ENCODE measurements at regions not wholly inside any gene's neighbourhood (a gene's known extent, or its start where the extent isn't known, plus 50 kb on each side); places are given as distances from the start of the nearest gene placed in this dataset.

DNA sequence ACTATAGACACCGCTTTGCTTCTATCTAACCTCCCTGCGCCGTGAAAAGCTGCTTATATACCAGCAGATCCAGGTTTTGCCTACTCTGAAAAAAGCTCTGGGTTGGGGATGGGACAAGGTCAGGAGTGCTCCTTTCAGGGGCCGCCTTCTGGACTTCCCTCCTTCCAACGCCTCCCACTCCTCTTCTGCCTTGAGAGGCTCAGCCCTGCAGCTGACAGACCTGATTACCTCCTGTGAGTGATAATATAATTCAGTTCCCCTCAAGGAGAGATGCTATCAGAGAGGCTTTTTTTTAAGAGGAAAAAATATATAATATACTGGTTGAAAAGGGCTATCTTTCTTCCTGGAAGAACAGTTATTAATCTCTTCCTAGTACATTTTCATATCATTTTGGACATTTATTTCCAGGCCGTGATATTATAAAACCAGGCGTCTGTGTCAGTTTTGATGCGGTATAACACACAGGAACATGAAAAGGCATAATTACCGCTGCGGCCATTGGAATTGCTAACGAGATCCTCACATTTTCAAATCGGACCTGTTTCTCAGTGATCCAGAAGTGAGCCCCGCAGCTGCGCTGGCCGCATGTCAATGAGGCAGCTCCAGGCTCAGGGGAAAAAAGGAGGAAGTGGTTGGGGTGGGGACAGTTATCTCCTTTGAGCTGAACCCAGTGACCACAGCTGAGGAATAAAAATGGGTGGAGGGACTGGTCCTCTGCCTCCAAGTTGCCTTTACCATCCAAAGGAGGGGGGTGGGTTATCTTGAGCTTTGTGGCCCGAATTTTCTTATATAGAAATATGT lies 457.1 kb downstream of the TYW1 start:
- no peaks in the 10 kb centered on the region for H3K79me1 ChIP-seq (ENCODE audit: low read depth in 1 of 2, low read length in 2 of 2)
- no peak overlapping the region for H3K4me3 ChIP-seq (ENCODE audit: insufficient read depth, low read depth, low read length)
- TF ChIP-seq CHD1 (IDR thresholded peaks at IDR 0.05; ENCODE audit: low read depth, low read length): no peak
- no peak for TF ChIP-seq MAFK (IDR thresholded peaks at IDR 0.05; ENCODE audit: low read depth, low read length)
- TF ChIP-seq, protein P1, sequence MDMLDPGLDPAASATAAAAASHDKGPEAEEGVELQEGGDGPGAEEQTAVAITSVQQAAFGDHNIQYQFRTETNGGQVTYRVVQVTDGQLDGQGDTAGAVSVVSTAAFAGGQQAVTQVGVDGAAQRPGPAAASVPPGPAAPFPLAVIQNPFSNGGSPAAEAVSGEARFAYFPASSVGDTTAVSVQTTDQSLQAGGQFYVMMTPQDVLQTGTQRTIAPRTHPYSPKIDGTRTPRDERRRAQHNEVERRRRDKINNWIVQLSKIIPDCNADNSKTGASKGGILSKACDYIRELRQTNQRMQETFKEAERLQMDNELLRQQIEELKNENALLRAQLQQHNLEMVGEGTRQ (IDR thresholded peaks at IDR 0.05; ENCODE audit: low read depth, low read length): no peak
- TF ChIP-seq, protein P2, sequence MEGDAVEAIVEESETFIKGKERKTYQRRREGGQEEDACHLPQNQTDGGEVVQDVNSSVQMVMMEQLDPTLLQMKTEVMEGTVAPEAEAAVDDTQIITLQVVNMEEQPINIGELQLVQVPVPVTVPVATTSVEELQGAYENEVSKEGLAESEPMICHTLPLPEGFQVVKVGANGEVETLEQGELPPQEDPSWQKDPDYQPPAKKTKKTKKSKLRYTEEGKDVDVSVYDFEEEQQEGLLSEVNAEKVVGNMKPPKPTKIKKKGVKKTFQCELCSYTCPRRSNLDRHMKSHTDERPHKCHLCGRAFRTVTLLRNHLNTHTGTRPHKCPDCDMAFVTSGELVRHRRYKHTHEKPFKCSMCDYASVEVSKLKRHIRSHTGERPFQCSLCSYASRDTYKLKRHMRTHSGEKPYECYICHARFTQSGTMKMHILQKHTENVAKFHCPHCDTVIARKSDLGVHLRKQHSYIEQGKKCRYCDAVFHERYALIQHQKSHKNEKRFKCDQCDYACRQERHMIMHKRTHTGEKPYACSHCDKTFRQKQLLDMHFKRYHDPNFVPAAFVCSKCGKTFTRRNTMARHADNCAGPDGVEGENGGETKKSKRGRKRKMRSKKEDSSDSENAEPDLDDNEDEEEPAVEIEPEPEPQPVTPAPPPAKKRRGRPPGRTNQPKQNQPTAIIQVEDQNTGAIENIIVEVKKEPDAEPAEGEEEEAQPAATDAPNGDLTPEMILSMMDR (conservative IDR thresholded peaks at IDR 0.05; ENCODE audit: low read depth, low read length): no peak
- TF ChIP-seq RAD21 (IDR thresholded peaks at IDR 0.05; ENCODE audit: low read length): no peak
- no peak for TF ChIP-seq BHLHE40 (IDR thresholded peaks at IDR 0.05; ENCODE audit: low read depth, low read length)
- no peak for TF ChIP-seq SMC3 (IDR thresholded peaks at IDR 0.05; ENCODE audit: low read depth, low read length)
- TF ChIP-seq RCOR1 (IDR thresholded peaks at IDR 0.05; ENCODE audit: insufficient replicate concordance, low read length): no peak
- TF ChIP-seq FOS (IDR thresholded peaks at IDR 0.05; ENCODE audit: low read depth, low read length): no peak
- no peak for TF ChIP-seq NFE2L2 (IDR thresholded peaks at IDR 0.05; ENCODE audit: low read depth, low read length)
- TF ChIP-seq CEBPB (IDR thresholded peaks at IDR 0.05; ENCODE audit: low read depth, low read length): no peak
- TF ChIP-seq RFX5 (IDR thresholded peaks at IDR 0.05; ENCODE audit: low read depth, low read length): no peak
- no peak for TF ChIP-seq MAZ (IDR thresholded peaks at IDR 0.05; ENCODE audit: borderline replicate concordance, low read depth, low read length)
- TF ChIP-seq, protein P3, sequence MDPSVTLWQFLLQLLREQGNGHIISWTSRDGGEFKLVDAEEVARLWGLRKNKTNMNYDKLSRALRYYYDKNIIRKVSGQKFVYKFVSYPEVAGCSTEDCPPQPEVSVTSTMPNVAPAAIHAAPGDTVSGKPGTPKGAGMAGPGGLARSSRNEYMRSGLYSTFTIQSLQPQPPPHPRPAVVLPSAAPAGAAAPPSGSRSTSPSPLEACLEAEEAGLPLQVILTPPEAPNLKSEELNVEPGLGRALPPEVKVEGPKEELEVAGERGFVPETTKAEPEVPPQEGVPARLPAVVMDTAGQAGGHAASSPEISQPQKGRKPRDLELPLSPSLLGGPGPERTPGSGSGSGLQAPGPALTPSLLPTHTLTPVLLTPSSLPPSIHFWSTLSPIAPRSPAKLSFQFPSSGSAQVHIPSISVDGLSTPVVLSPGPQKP (IDR thresholded peaks at IDR 0.05; ENCODE audit: borderline replicate concordance, low read depth, low read length): no peak
- no peak for TF ChIP-seq POLR2A (IDR thresholded peaks at IDR 0.05; ENCODE audit: low read depth, low read length)
- TF ChIP-seq MXI1 (IDR thresholded peaks at IDR 0.05; ENCODE audit: borderline replicate concordance, low read depth, low read length): no peak
- H3K27me3 ChIP-seq (ENCODE audit: control insufficient read depth, insufficient read depth, low read length): no peaks in the 10 kb centered on the region
- dilution Hi-C loops (cut with HindIII; ENCODE audit: low sequenced_read_pairs, unreplicated experiment) (no loop called here), intact Hi-C loops (cut with micrococcal nuclease) (no loop called here), in situ Hi-C loops (cut with MboI; ENCODE audit: low sequenced_read_pairs) (no loop called here)
- H3K36me3 ChIP-seq (ENCODE audit: control insufficient read depth, insufficient read depth, low read length): no peaks in the 10 kb centered on the region
- no peak overlapping the region for H3K23ac ChIP-seq (ENCODE audit: low read depth, low read length)
- H2AK9ac ChIP-seq (replicated peaks; ENCODE audit: low read depth, low read length, poor library complexity): no peak overlapping the region
- H2BK120ac ChIP-seq (ENCODE audit: low read depth, low read length): no peak overlapping the region
- no peak overlapping the region for H3K56ac ChIP-seq (ENCODE audit: extremely low read depth, insufficient read depth, low read length)
- H3K9me3 ChIP-seq (ENCODE audit: control insufficient read depth, insufficient read depth, low read length): peaks cover 1% of the 10 kb centered on the region; the same call in 1 of the 2 replicates
- H2BK15ac ChIP-seq (ENCODE audit: low read depth, low read length): no peak overlapping the region
- no peak overlapping the region for H4K91ac ChIP-seq (ENCODE audit: insufficient read depth, low read depth, low read length)
- no TSS peak for BruUV-seq (replicated peaks)
- no peaks in the 10 kb centered on the region for H4K20me1 ChIP-seq (ENCODE audit: insufficient read depth, low read length)
- H3K4me2 ChIP-seq (ENCODE audit: low read depth, low read length): no peak overlapping the region
- H4K5ac ChIP-seq (ENCODE audit: low read depth, low read length): no peak overlapping the region
- no peak overlapping the region for H2AK5ac ChIP-seq (ENCODE audit: low read depth, low read length)
- DNase-seq (no peak), ATAC-seq (ENCODE audit: low read depth) (no peak)
- CTCF ChIA-PET: no interaction called here
- no peak overlapping the region for H3K14ac ChIP-seq (replicated peaks; ENCODE audit: low read depth, low read length)
- no peak overlapping the region for H3K27ac ChIP-seq (ENCODE audit: insufficient read depth, low read length)
- no peak overlapping the region for H4K8ac ChIP-seq (ENCODE audit: low read depth in 2 of 2, low read length in 2 of 2)
- no peak overlapping the region for H2BK20ac ChIP-seq (ENCODE audit: low read depth, low read length)
- no peak overlapping the region for H3K18ac ChIP-seq (ENCODE audit: low read depth, low read length)
- 58% methylated on average over 9 of the region's 16 CpGs; no CpG with 5 or more reads in 1 of the 2 experiments for WGBS, 2 experiments (ENCODE audit: extremely low coverage in 2 of 2, insufficient read length in 1 of 2)
- H2BK5ac ChIP-seq (ENCODE audit: low read depth, low read length, poor library complexity, severe bottlenecking): no peak overlapping the region
- no peak overlapping the region for H3K9ac ChIP-seq (ENCODE audit: low read depth, low read length)
- no peaks in the 10 kb centered on the region for H3K4me1 ChIP-seq (ENCODE audit: control insufficient read depth, insufficient read depth, low read length)
- POLR2A ChIA-PET (ENCODE audit: unreplicated experiment): no interaction called here
- no peak overlapping the region for H3K4ac ChIP-seq (ENCODE audit: low read depth, low read length)
- no peaks in the 10 kb centered on the region for H3K9me1 ChIP-seq (ENCODE audit: insufficient read depth, low read length)
- H2AFZ ChIP-seq (replicated peaks; ENCODE audit: low read length, poor library complexity): no peak overlapping the region

All from IMR-90 (cell line).